IMR-90 (cell line): ENCODE measurements at regions not wholly inside any gene's neighbourhood (a gene's known extent, or its start where the extent isn't known, plus 50 kb on each side); places are given as distances from the start of the nearest gene placed in this dataset.
A peak's percentile ranks its signal among the peaks of the same experiment; 100 is the strongest.

ENCODE experiments used
- ATAC-seq: fragments of 200-7000 bp; cut with Tn5 transposase; 2 replicates; pipeline ENCODE4 v1.9.1; 2020; ENCODE audit warnings: low read depth, mild to moderate bottlenecking, moderate library complexity
- BruUV-seq: library from RNA; stranded (reverse); fragments of 400-500 nt; replicated peaks from 2 replicates; lab custom pipeline; 2021; lab: Mats Ljungman, UMichigan
- CTCF ChIA-PET: fragments of 300-600 bp; formaldehyde crosslinking; extraction: SDS; loops from one replicate; lab custom pipeline; 2021; ENCODE audit warnings: antibody characterized with exemption; lab: Yijun Ruan, JAX
- POLR2A ChIA-PET: fragments of 300-600 bp; sonication (Branson Sonifier 250); formaldehyde crosslinking; loops from one replicate; lab custom pipeline; 2022; ENCODE audit warnings: antibody characterized with exemption; ENCODE audit not compliant: unreplicated experiment; lab: Charles Lee
- DNase-seq: peaks from one replicate; pipeline ENCODE4 v3.0.0; 2013
- H2AFZ ChIP-seq: replicated peaks from 2 replicates; pipeline ENCODE3; 2013; ENCODE audit warnings: low read length, mild to moderate bottlenecking; ENCODE audit not compliant: poor library complexity
- H2AK5ac ChIP-seq: 2 replicates; pipeline ENCODE4 v1.6.1; 2013; ENCODE audit warnings: low read depth, low read length, inconsistent platforms
- H2AK9ac ChIP-seq: replicated peaks from 2 replicates; pipeline ENCODE3; 2013; ENCODE audit warnings: mild to moderate bottlenecking, low read depth, low read length, moderate library complexity; ENCODE audit not compliant: poor library complexity
- H2BK120ac ChIP-seq: 2 replicates; pipeline ENCODE4 v1.6.1; 2013; ENCODE audit warnings: low read depth, low read length, inconsistent platforms
- H2BK15ac ChIP-seq: 3 replicates; pipeline ENCODE4 v1.6.1; 2013; ENCODE audit warnings: low read depth, low read length, inconsistent platforms
- H2BK20ac ChIP-seq: 2 replicates; pipeline ENCODE4 v1.6.1; 2013; ENCODE audit warnings: low read depth, mild to moderate bottlenecking, inconsistent platforms, low read length, moderate library complexity
- H2BK5ac ChIP-seq: 2 replicates; pipeline ENCODE4 v1.6.1; 2013; ENCODE audit warnings: mild to moderate bottlenecking, low read depth, low read length, inconsistent platforms; ENCODE audit not compliant: poor library complexity, severe bottlenecking
- H3K14ac ChIP-seq: replicated peaks from 2 replicates; pipeline ENCODE4 v1.6.1; 2013; ENCODE audit warnings: low read depth, low read length, inconsistent platforms
- H3K18ac ChIP-seq: 2 replicates; pipeline ENCODE4 v1.6.1; 2013; ENCODE audit warnings: low read depth, low read length, control low read depth
- H3K23ac ChIP-seq: 2 replicates; pipeline ENCODE4 v1.6.1; 2013; ENCODE audit warnings: low read depth, low read length, inconsistent platforms
- H3K27ac ChIP-seq: 2 replicates; pipeline ENCODE4 v1.5.1; 2013; ENCODE audit warnings: mild to moderate bottlenecking, control low read depth, low read length; ENCODE audit not compliant: insufficient read depth
- H3K27me3 ChIP-seq: 2 replicates; pipeline ENCODE4 v1.6.1; 2013; ENCODE audit warnings: low read length; ENCODE audit not compliant: control insufficient read depth, insufficient read depth
- H3K36me3 ChIP-seq: 2 replicates; pipeline ENCODE4 v1.6.1; 2013; ENCODE audit warnings: low read length, mixed read lengths; ENCODE audit not compliant: control insufficient read depth, insufficient read depth
- H3K4ac ChIP-seq: 2 replicates; pipeline ENCODE4 v1.6.1; 2013; ENCODE audit warnings: low read depth, low read length, inconsistent platforms
- H3K4me1 ChIP-seq: 2 replicates; pipeline ENCODE4 v1.6.1; 2013; ENCODE audit warnings: low read length, mixed read lengths; ENCODE audit not compliant: control insufficient read depth, insufficient read depth
- H3K4me2 ChIP-seq: 2 replicates; pipeline ENCODE4 v1.6.1; 2013; ENCODE audit warnings: low read depth, mild to moderate bottlenecking, control low read depth, low read length, moderate library complexity
- H3K4me3 ChIP-seq: 2 replicates; pipeline ENCODE4 v1.5.1; 2013; ENCODE audit warnings: low read depth, mild to moderate bottlenecking, control low read depth, low read length, moderate library complexity; ENCODE audit not compliant: insufficient read depth
- H3K56ac ChIP-seq: 2 replicates; pipeline ENCODE4 v1.6.1; 2013; ENCODE audit warnings: low read length, inconsistent platforms; ENCODE audit not compliant: insufficient read depth; ENCODE audit errors: extremely low read depth
- H3K79me1 ChIP-seq, 2 experiments: 2 replicates each; pipeline ENCODE4 v1.6.1; 2013; ENCODE audit warnings: low read length in 2 of 2, inconsistent platforms in 1 of 2, low read depth in 1 of 2
- H3K9ac ChIP-seq: 2 replicates; pipeline ENCODE4 v1.6.1; 2013; ENCODE audit warnings: low read depth, low read length, control low read depth
- H3K9me1 ChIP-seq: 2 replicates; pipeline ENCODE4 v1.6.1; 2013; ENCODE audit warnings: low read length, inconsistent platforms; ENCODE audit not compliant: insufficient read depth
- H3K9me3 ChIP-seq: 2 replicates; pipeline ENCODE4 v1.6.1; 2013; ENCODE audit warnings: low read length; ENCODE audit not compliant: control insufficient read depth, insufficient read depth
- H4K20me1 ChIP-seq: 2 replicates; pipeline ENCODE4 v1.6.1; 2013; ENCODE audit warnings: low read length, inconsistent platforms; ENCODE audit not compliant: insufficient read depth
- H4K5ac ChIP-seq: 2 replicates; pipeline ENCODE4 v1.6.1; 2013; ENCODE audit warnings: mild to moderate bottlenecking, low read depth, low read length, control low read depth
- H4K8ac ChIP-seq, 2 experiments: 2 replicates each; pipeline ENCODE4 v1.6.1; 2013; ENCODE audit warnings: low read depth in 2 of 2, low read length in 2 of 2, control low read depth in 1 of 2, inconsistent platforms in 1 of 2
- H4K91ac ChIP-seq: 2 replicates; pipeline ENCODE4 v1.6.1; 2013; ENCODE audit warnings: low read depth, low read length, inconsistent platforms; ENCODE audit not compliant: insufficient read depth
- CEBPB ChIP-seq: IDR thresholded peaks from 2 replicates; pipeline ENCODE4 v1.6.1; 2012; ENCODE audit warnings: low read depth, low read length, improper control_type of control experiment
- CHD1 ChIP-seq: IDR thresholded peaks from 2 replicates; pipeline ENCODE4 v1.6.1; 2012; ENCODE audit warnings: low read depth, low read length, improper control_type of control experiment
- WGBS, 2 experiments: methylation state at CpG; one replicate each; pipeline versions ENCODE4 v1.1.5 to v1.1.7; 2013; ENCODE audit warnings: missing lambda C conversion rate in 2 of 2; ENCODE audit not compliant: insufficient read length in 1 of 2; ENCODE audit errors: extremely low coverage in 2 of 2; 5-methylcytosine and 5-hydroxymethylcytosine counted together
- dilution Hi-C: fragments of 300-500 bp; cut with HindIII; formaldehyde crosslinking; loops from one replicate; pipeline ENCODE4 v1.14.3; 2018; ENCODE audit warnings: low sequenced_read_pairs; ENCODE audit not compliant: unreplicated experiment
- in situ Hi-C: fragments of 300-500 bp; cut with MboI; formaldehyde crosslinking; loops from 3 replicates; pipeline ENCODE4 v1.14.3; 2019; ENCODE audit warnings: low sequenced_read_pairs, inconsistent platforms, mixed read lengths
- intact Hi-C: fragments of 100-400 bp; cut with micrococcal nuclease; formaldehyde crosslinking; loops from 2 replicates; pipeline ENCODE4 v1.10.0; 2022

DNA sequence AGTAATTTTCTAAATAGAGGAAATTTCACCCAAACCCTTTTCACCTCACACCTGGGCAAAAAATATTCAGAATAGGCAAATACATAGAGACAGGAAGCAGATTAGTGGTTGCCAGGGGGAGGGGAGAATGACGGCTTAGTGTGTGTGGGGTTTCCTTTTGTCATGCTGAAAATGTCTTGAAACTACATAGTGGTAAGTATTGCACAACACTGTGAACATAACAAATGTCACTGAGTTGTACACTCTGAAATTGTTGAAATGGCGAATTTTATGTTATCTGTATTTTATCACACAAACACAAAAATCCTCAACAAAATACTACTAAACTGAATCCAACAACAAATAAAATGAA is 60.7 kb upstream of the PLAC1 start:
- DNase-seq (no peak), ATAC-seq (no peak)
- Histone ChIP-seq H3K9me1 (peaks cover 3% of the 10 kb centered on the region), H3K4me2 (no peak overlapping the region), H3K27ac (no peak overlapping the region), H3K18ac (no peak overlapping the region; the same call in 1 of the 2 replicates), H3K79me1 (no peaks in the 10 kb centered on the region), H2BK5ac (peak overlapping the region; percentile 77), H4K20me1 (no peaks in the 10 kb centered on the region), H2AK5ac (no peak overlapping the region), H2BK120ac (no peak overlapping the region), H3K23ac (no peak overlapping the region), H2AFZ (no peak overlapping the region), H3K4me1 (peaks cover 6% of the 10 kb centered on the region; the same call in 1 of the 2 replicates), H2AK9ac (no peak overlapping the region), H3K14ac (no peak overlapping the region), H3K9ac (no peak overlapping the region), H3K56ac (no peak overlapping the region), H2BK15ac (peak overlapping the region; percentile 72; the same call in 1 of the 3 replicates), H3K9me3 (peaks cover 4% of the 10 kb centered on the region; the same call in 1 of the 2 replicates), H2BK20ac (peak overlapping the region; percentile 65; the same call in 1 of the 2 replicates), H4K8ac (peak overlapping the region in 1 of 2 experiments; percentile 51; a peak in 1 of 4 replicates), H3K4ac (no peak overlapping the region; the same call in 1 of the 2 replicates), H4K5ac (no peak overlapping the region), H3K36me3 (no peaks in the 10 kb centered on the region), H3K27me3 (peaks cover 2% of the 10 kb centered on the region; the same call in 1 of the 2 replicates), H3K4me3 (no peak overlapping the region), H4K91ac (no peak overlapping the region)
- no CpG with 5 or more reads among the region's 2 CpGs for WGBS, 2 experiments
- in situ Hi-C loops = no loop called here
- ChIA-PET POLR2A (no interaction called here), CTCF (no interaction called here)
- BruUV-seq = no TSS peak
- dilution Hi-C loops = no loop called here
- TF ChIP-seq CHD1 (no peak), CEBPB (peak; percentile 93)
- intact Hi-C loops = no loop called here
